ENCODE measurements at regions not wholly inside any gene's neighbourhood (a gene's known extent, or its start where the extent isn't known, plus 50 kb on each side); places are given as distances from the start of the nearest gene placed in this dataset.
"Not testable (repeated sequence)": the region's sequence is repeated elsewhere in the genome, so short reads cannot be mapped to it uniquely, and the experiment has no call there.

DNA sequence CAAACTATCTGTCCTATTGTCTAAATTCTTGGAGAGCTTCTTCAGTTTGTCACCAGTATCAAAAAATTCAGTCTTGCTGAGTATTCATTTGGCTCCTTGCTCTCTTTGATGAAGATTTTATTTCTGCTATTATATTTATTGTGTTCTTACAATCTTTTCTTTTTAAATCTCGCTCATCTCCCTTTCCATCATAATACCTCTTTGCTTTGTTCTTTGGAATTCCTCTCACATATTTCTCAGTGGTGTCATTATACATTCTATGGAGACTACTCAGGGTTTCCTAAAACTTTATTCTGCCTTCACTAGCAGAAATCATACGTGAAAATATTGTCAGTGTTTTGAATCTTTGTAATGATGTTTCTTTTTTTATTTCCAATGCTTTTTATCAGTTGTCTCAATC lies 445.2 kb upstream of the ID4 start:
- intact Hi-C loops (cut with DNase I), result no loop called here
- no peak for DNase-seq (ENCODE audit: low spot score)

DNA sequence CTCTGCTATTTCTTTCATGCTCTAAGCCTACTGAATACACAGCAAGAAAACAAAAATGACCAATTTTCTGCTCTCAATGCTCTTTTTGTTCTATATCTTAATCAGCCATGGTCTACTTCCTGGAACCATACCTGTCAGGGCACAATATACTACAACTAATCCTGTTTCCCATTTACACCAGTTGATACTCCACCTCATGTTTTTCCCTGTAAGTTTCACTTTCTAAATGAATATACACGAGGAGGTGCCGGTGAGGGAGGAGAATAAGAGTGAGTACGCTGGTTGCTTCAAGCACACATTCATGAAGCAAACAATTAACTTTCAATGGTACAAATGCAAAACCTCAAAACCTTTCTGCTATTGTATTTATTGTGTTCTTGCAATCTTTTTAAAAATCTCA lies 443.1 kb upstream of the ID4 start:
- intact Hi-C loops (cut with DNase I), result no loop called here
- no peak for DNase-seq (ENCODE audit: low spot score)

DNA sequence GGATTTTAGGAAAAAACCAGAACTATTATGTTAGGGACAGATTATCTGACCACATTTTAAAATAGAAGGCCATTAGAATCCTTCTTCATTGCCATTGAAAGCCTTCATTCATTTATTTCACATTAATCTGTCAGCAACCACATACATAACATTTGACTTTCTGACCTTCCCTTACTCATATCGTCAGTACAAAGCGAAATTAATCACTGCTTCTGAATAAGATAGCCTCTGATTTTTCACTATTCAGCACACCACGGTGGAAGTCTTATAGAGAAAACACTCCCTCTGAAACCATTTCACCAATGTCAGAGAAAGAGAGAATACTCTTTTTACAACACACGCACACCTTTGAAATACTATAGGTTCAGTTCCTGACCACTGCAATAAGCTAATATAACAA lies 442.5 kb upstream of the ID4 start:
- intact Hi-C loops (cut with DNase I), result loop anchor here in 1 of 2 donors (5.0 kb wide), 1 partner anchor 902 kb away; no protein-coding TSS in a partner anchor
- DNase-seq (ENCODE audit: low spot score), result no peak

DNA sequence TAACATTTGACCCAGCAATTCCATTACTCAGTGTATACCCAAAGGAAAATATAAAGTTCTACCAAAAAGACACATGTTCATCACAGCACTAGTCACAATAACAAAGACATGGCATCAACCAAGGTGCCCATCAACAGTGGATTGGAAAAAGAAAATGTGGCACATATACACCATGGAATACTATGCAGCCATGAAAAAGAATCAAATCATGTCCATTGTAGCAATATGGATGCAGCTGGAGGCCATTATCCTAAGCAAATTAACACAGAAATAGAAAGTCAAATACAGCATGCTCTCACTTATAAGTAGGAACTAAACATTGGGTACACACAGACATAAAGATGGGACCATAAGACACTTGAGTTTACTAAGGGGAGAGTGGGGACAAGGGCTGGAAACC lies 441.9 kb upstream of the ID4 start:
- intact Hi-C loops (cut with DNase I), result loop anchor here in 1 of 2 donors (5.0 kb wide), 1 partner anchor 903 kb away; no protein-coding TSS in a partner anchor
- DNase-seq (ENCODE audit: low spot score), result no peak

DNA sequence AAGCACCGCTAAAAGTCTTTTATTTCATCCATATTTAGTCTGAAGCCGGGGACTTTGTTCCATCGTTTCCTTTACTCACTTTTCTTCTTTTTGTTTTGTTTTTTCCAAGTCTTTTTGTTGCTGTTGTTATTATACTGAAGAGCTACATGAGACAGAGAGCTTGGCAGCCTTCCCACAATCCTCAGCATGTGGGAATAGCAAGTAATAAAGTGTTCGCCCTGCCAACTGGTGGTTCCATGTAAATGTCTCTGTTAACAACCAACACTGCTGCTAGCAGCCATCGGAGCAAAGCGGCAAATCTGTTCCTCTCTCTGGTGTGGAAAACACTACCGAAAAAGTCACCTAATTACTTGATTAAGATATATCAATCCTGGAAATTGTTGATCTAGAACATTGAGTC lies 437.8 kb upstream of the ID4 start:
- DNase-seq (ENCODE audit: low spot score), result no peak

DNA sequence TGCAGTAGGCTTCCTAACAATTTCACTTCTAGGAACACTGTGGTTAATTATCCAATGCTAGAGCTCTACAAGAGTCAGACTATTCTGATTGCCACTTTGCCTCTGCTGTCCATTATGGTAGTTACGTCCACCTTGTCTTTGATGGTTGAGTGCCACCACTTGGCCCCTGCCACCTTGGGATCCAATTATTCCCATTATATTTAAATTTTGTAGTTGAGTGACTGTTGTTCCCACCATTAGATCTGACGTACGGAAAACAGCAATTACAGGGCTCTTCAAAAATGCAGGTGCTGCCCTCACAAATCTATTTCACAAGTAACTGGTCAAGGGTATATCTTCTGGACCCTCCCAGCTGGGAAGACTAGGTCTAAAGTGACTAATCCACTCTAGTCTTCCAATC lies 432.3 kb upstream of the ID4 start:
- not testable (repeated sequence) for DNase-seq (ENCODE audit: low spot score)
- intact Hi-C loops (cut with DNase I), result loop anchor here in 1 of 2 donors (2.0 kb wide), 1 partner anchor 38 kb away; no protein-coding TSS in a partner anchor

More for the DNA sequence above, 437.8 kb upstream of the ID4 start:
- intact Hi-C loops (cut with DNase I), result loop anchor here in 1 of 2 donors (5.0 kb wide), 1 partner anchor 907 kb away; no protein-coding TSS in a partner anchor

DNA sequence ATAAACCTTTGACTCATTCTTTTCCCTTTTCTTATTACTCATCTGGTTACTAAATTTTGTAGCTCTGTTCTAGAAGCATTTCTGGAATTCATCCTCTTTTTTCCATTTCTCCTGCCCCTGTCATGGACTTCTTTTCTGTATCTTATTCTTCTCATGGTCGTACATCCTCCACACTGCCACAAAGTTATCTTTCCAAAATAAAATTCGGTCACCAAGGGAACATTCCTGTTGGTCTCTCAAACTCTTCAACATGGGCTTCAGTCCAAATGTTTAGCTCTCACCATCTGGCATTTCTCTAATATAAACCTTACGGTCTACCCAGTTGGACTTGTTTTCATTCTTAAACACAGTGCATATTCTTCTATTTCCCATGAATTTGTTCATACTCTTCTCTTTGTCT lies 428.8 kb upstream of the ID4 start:
- DNase-seq (ENCODE audit: low spot score), result no peak

DNA sequence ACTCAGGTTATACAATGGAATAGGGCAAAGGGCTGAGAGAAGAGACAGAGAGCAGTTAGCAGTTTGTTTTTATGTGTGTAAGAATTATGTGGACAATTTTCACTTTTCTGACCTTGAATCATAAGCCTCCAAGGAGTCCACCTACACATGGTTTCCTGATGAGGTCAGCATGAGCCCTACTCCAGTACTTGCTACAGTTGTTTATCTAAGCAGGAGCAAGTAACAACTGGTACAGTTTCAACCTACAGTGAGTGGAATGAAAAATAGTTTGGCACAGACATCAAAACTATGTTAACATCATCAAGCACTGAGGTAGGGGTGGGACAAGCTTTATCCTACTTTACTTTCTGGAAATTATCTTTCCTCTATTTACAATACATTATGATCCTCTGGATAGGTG lies 426.7 kb upstream of the ID4 start:
- intact Hi-C loops (cut with DNase I), result no loop called here
- DNase-seq (ENCODE audit: low spot score), result no peak

More for the DNA sequence above, 428.8 kb upstream of the ID4 start:
- intact Hi-C loops (cut with DNase I), result no loop called here

DNA sequence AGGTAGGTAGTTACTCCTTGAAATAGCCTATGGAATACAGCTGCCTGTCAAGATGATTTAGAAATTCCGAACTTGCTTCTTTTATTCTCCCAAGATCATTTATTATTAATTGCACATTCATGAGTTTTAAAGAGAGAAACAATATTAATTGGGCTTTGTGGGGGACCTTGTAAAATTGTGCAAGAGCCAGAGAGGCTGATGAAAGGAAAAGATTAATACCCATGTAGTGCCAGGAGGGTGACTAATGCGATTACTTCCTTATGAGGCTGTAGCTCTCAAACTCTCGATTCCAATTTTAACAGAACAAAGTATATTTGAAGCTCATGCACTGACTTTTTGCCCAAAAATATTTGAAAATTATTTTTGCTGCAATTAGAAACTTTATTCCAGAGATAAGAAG lies 423.8 kb upstream of the ID4 start:
- intact Hi-C loops (cut with DNase I), result no loop called here

DNA sequence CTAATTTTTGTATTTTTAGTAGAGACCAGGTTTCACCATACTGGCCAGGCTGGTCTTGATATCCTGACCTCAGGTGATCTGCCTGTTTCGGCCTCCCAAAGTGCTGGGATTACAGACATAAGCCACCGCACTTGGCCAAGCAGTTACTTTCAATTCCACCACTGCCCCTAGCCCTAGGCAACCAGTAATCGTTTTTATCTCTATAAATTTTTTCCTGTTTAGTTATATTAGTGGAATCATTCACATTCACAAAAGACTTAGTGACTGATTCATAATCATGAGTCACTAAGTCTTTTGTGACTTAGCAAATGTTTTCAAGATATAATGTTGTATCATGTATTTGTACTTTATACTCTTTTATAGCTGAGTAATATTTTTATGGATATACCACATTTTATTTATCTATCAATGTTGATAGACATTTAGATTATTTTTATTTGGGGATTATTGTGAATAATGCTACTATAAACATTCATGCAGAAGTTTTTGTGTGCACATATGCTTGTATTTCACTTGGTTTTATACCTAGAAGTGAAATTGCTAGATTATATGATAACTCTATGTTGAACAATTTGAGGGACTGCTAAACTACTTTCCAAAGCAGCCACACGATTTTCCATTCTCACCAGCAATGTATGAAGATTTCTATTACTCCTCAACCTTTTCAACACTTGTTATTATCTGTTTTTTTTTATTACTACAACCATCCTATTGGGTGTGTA lies 421.4 kb upstream of the ID4 start:
- DNase-seq (ENCODE audit: low spot score), result no peak
- intact Hi-C loops (cut with DNase I), result no loop called here

More for the DNA sequence above, 423.8 kb upstream of the ID4 start:
- DNase-seq (ENCODE audit: low spot score), result no peak

DNA sequence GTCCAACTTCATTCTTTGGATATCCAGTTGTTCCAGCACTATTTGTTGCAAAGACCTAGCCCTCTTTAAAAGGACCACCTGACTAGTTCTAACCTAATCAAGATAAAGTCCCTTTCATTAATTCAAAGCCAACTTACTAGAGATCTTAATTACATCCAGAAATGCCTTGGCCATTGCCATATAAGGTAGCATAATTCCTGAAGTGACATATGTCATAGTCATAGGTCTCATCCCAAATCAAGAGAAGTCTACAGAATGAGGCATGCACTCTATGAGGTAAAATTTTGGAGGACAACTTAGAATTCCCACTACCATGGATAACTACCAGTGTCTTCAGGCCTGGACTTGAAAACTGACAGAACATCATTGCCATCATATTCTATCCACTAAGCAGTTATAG lies 420.4 kb upstream of the ID4 start:
- intact Hi-C loops (cut with DNase I), result no loop called here
- DNase-seq (ENCODE audit: low spot score), result no peak

DNA sequence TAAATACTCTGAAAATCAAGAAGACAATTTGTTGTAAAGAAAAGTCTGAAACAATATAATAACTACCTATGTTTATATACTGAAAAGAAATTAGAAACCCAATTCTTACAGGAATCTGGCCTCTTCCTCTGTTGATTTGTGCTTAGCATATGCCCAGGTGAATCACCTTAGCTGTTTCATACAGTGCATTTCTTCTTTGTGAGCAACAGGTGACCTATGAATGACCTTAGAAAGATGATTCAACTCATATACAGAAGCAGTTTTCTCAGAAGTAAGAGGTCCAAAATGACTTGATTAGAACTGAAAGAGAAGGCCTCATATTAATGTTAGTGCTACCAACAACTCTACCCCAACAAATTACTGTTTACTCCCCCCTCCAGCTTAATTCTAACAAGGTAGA lies 419.5 kb upstream of the ID4 start:
- DNase-seq (ENCODE audit: low spot score), result no peak
- intact Hi-C loops (cut with DNase I), result no loop called here

DNA sequence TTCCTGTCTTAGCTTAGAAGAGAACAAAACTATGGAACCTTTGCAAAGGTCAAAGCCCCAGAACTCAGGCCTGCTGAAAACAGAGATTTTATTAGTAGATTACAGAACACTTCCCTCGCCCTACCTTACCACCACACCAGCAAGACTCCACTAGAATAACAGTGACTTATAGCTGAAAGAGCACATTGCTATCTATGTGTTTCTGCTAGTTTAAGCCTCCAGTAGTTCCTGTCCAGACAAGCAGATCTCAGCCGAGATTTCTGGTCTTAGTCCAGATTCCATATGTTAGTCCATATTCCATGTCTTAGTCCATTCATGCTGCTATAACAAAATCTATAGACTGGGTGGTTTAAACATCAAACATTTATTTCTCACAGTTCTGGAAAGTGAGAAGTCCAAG lies 412.3 kb upstream of the ID4 start:
- intact Hi-C loops (cut with DNase I), result loop anchor here in 1 of 2 donors (2.0 kb wide), 1 partner anchor 78 kb away; no protein-coding TSS in a partner anchor
- no peak for DNase-seq (ENCODE audit: low spot score)

DNA sequence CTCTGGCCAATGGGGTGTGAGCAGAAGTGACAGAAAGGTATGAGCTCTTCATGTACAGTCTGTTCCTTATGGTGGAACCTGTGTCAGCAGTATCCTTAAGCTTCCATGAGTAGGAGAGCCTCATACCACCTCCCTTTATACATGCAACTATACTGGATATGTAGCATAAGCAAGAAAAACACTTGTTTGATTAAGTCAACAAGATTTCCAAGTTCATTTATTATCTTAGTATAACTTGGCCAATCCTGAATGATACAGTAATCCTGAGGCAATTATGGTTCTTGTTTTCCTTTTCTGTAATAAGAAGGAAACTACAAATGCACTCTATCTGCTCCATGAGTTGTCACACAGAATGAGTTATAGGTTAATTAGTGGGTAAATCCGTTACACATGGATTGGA lies 409.6 kb upstream of the ID4 start:
- no peak for DNase-seq (ENCODE audit: low spot score)
- intact Hi-C loops (cut with DNase I), result no loop called here

DNA sequence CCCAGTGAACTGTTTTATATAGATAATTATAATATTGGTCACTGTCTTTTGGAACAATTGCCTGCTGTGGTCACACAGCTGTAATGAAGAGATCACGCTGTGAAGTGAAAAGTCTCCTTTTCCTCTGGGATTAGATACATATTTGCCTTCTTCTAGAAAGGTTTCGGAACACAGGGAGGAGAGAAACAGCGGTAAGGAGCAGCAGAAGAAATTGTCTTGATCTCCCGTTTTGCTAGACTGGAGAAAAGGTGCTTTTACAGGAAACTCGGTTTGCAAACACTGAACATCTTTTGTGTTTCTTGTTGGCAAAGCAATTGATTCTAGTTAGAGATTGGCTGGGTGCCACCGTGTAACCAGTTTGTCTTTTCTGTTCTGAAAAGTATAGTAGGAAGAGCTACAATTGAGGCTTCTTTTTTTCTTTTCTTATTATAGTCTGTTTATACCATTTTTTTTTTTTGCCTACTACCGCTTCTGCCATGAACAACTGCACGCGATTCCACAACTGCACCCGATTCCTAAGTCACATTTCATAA lies 404.1 kb upstream of the ID4 start:
- DNase-seq (ENCODE audit: low spot score), result no peak
- intact Hi-C loops (cut with DNase I), result no loop called here

DNA sequence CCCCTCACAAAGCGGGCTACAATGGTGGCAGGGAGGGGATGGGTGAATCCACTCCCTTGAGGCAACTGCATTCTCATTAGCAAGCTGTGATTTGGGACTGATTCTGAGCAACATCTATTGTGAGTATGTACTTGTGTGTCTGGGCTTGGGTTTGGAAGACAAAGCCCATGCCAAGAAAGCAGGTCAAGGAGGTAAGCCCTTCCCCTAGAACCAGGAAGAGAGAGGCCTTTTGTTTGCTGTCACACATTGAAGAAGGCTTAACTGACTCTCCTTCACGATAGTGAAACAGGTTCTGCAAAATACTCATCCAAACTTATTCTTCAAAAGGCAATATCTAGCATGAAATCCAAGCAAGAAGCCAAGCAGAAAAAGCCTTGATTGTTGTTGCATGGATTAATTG lies 403.1 kb upstream of the ID4 start:
- intact Hi-C loops (cut with DNase I), result no loop called here
- no peak for DNase-seq (ENCODE audit: low spot score)

DNA sequence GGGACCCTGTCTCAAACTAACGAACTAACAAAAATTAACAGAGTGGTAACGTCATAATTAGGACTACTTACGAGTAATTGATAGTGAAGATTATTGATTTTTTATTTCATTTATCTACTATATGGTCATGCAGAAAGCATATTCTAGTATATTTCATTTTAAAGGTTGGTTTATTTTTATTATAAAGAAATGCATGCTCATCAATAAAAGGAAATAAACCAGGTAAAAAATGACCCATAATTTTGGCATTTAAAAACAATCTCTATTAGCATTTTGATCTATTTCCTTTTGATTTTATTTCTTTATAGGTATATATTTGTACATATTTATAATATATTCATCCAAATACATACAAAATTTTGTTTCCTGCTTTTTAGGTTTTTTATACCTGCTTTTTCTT lies 401.4 kb upstream of the ID4 start:
- intact Hi-C loops (cut with DNase I), result no loop called here
- no peak for DNase-seq (ENCODE audit: low spot score)

DNA sequence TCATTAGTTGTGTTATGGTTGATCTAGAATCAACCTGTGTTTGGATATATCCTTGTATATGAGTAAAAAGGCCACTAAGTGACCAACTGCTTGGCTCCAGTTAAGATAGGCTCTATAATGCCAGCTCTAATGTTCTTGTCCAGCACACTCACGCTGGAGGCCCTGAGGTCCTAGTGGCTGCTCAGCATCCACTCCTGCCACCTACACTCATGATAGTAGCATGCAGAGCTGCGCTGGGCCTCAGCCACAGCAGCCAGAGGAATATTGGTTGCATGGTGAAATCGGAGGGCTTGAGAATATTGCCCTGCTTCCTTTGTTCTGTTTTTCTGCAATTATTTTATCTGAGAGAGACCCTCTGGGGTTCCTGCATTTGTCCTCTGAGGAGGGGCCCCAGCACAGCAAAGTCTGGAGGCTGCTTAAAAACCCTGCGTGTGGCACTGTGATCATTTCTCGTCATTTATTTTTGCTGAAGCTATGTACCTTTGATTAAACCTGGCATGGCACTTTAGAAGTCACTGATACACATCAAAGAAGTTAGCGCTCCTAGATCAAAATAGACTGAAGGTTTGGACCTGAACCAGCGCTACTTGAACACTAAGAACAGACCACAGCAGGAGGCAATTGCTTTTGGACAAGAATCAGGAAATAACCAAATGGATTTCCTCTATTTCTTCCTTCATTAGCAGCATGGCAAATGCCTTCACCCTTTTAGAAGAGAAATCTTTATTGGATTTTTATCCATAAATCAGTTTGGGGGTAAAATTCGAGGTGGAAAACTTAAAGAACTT lies 398.4 kb upstream of the ID4 start:
- no peak for DNase-seq (ENCODE audit: low spot score)
- intact Hi-C loops (cut with DNase I), result no loop called here

DNA sequence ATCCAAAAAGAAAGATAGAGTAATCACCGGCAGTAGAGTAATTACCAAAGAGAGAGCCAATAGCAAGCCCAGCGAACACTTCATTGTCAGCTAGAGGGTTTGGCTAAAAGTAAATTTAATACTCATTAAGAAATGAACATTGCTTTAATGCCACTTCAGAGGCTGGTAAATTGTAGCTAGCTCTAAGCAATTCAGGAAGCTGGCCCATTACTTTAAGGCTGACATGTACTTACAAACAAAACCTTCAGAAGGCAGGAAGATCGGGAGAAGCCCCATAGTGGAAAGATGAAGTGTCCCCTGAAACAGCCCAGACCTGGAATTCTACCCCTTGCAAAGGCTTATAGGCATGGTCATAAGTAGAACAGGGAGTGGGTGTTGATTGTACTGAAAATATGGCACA lies 396.6 kb upstream of the ID4 start:
- intact Hi-C loops (cut with DNase I), result no loop called here
- DNase-seq (ENCODE audit: low spot score), result no peak

DNA sequence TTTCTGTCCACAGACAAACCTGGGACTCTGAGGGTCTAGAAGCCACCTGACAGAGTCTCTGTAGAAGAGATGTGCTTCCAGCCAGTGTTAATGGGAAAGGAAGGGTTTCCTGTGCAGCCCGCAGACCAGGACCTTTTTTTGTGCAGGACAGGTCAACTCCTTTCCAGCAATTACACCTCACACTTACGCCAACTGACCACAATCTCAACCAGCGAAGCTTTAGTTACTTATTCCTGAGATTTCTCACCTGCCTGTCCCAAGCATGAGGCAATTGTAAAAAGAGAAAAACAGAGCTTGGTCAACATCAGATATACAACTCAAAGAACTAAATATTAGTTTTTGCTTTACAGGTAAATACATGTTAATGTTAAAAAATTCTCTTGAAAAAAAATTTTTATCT lies 393.8 kb upstream of the ID4 start:
- intact Hi-C loops (cut with DNase I), result no loop called here

More for the DNA sequence above, 393.8 kb upstream of the ID4 start:
- DNase-seq (ENCODE audit: low spot score), result no peak

All from posterior vena cava (tissue), 2 donors.